SU-DHL-6 (cell line): ENCODE measurements at regions not wholly inside any gene's neighbourhood (a gene's known extent, or its start where the extent isn't known, plus 50 kb on each side); places are given as distances from the start of the nearest gene placed in this dataset.

Experiments used
- H2AFZ ChIP-seq: fragments of 200-600 bp; sonication (generic); 2 replicates; pipeline ENCODE4 v1.6.1; 2014; ENCODE audit warnings: low read depth, mild to moderate bottlenecking, moderate library complexity, mixed read lengths, antibody characterized with exemption, low read length; ENCODE audit not compliant: severe bottlenecking
- H3F3A ChIP-seq: fragments of 200-600 bp; shearing (Covaris generic); 2 replicates; pipeline ENCODE4 v1.6.0; 2016; ENCODE audit warnings: antibody characterized with exemption, mild to moderate bottlenecking; ENCODE audit not compliant: insufficient read depth
- H3K27ac ChIP-seq: fragments of 200-600 bp; sonication (generic); 2 replicates; pipeline ENCODE4 v1.5.1; 2016; ENCODE audit warnings: low read depth, mild to moderate bottlenecking, low read length, moderate library complexity, mixed read lengths
- H3K27me3 ChIP-seq: fragments of 200-600 bp; sonication (generic), shearing (Covaris generic); 2 replicates; pipeline ENCODE4 v1.6.0; 2014; ENCODE audit warnings: mild to moderate bottlenecking, low read length
- H3K36me3 ChIP-seq: fragments of 200-600 bp; sonication (generic); 2 replicates; pipeline ENCODE4 v1.6.1; 2014; ENCODE audit warnings: mild to moderate bottlenecking, low read length, mixed read lengths
- H3K4me2 ChIP-seq: fragments of 300-600, 200-600 bp; shearing (Covaris generic), sonication (generic); 2 replicates; pipeline ENCODE4 v1.6.0; 2014; ENCODE audit warnings: low read length, low read depth, mild to moderate bottlenecking; ENCODE audit not compliant: poor library complexity, severe bottlenecking
- H3K4me3 ChIP-seq: fragments of 200-600 bp; sonication (generic); 2 replicates; pipeline ENCODE4 v1.5.1; 2014; ENCODE audit warnings: antibody characterized with exemption, low read length, mild to moderate bottlenecking, mixed read lengths; ENCODE audit not compliant: insufficient read depth, poor library complexity, severe bottlenecking
- H3K79me2 ChIP-seq: fragments of 200-600 bp; sonication (generic); 2 replicates; pipeline ENCODE4 v1.6.1; 2014; ENCODE audit warnings: mild to moderate bottlenecking, low read length, moderate library complexity; ENCODE audit not compliant: insufficient read depth
- H3K9ac ChIP-seq: fragments of 200-600 bp; sonication (generic); 2 replicates; pipeline ENCODE4 v1.7.0; 2014; ENCODE audit warnings: mild to moderate bottlenecking, low read length
- H3K9me2 ChIP-seq: fragments of 200-600 bp; sonication (generic); replicated peaks from 2 replicates; pipeline ENCODE4 v1.6.1; 2014; ENCODE audit warnings: low read length; ENCODE audit not compliant: insufficient read depth
- H3K9me3 ChIP-seq: fragments of 200-600 bp; sonication (generic); 2 replicates; pipeline ENCODE4 v1.6.1; 2014; ENCODE audit warnings: low read length, mixed read lengths; ENCODE audit not compliant: insufficient read depth
- H4K20me1 ChIP-seq: fragments of 200-600 bp; sonication (generic); 2 replicates; pipeline ENCODE4 v1.6.1; 2014; ENCODE audit warnings: low read depth, mild to moderate bottlenecking, antibody characterized with exemption, low read length, moderate library complexity, mixed read lengths
- CTCF ChIP-seq: fragments of 200-600 bp; sonication (generic); IDR thresholded peaks from one replicate; pipeline ENCODE4 v1.5.1; 2017; ENCODE audit warnings: antibody characterized with exemption, mild to moderate bottlenecking, low read length, moderate library complexity; ENCODE audit not compliant: insufficient read depth, poor library complexity, severe bottlenecking
- EZH2phosphoT487 ChIP-seq: fragments of 200-600 bp; sonication (generic), shearing (Covaris generic); conservative IDR thresholded peaks from 2 replicates; pipeline ENCODE4 v1.6.1; 2018; ENCODE audit warnings: mild to moderate bottlenecking, antibody characterized with exemption, low read length, moderate library complexity, mixed read lengths

- Histone ChIP-seq H3K9ac (no peak overlapping the region), H3K4me2 (no peak overlapping the region), H4K20me1 (no peaks in the 10 kb centered on the region), H3K36me3 (no peaks in the 10 kb centered on the region), H3K27me3 (no peaks in the 10 kb centered on the region), H3K79me2 (no peaks in the 10 kb centered on the region), H3K4me3 (no peak overlapping the region), H2AFZ (no peak overlapping the region), H3F3A (no peaks in the 10 kb centered on the region), H3K9me3 (no peaks in the 10 kb centered on the region), H3K27ac (no peak overlapping the region), H3K9me2 (no peaks in the 10 kb centered on the region)
- TF ChIP-seq CTCF = no peak
- no peak for TF ChIP-seq EZH2phosphoT487
Observed at GRCh38 chr6:82738773-82739172, 326.9 kb downstream of the UBE3D start.

DNA sequence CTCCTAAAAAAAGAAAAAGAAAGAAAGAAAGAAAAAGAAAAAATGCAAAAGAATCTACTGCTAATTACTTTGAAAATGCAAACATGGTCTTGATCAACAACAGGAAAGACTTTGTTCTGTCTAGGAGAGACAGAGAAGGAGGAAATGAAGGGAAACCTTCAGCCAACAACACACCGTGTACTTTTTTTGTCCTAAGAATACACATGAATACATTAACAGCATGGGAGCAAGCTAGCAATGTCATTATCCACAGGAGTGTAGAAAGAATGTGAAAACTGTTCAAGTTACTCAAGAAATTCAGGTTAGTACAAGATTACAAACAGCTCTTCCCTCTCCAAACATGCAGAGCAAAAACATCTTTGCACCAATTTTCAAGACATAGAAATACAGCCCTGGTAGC is 326.3 kb downstream of the UBE3D start:
- Histone ChIP-seq H3F3A (no peaks in the 10 kb centered on the region), H3K27ac (no peak overlapping the region), H3K36me3 (no peaks in the 10 kb centered on the region), H3K4me3 (no peak overlapping the region), H3K9me3 (no peaks in the 10 kb centered on the region), H3K4me2 (no peak overlapping the region), H3K9ac (no peak overlapping the region), H4K20me1 (no peaks in the 10 kb centered on the region), H3K9me2 (no peaks in the 10 kb centered on the region), H3K79me2 (no peaks in the 10 kb centered on the region), H3K27me3 (no peaks in the 10 kb centered on the region), H2AFZ (no peak overlapping the region)
- TF ChIP-seq CTCF (no peak), EZH2phosphoT487 (no peak)

GRCh38 chr6:82740072-82740471 is 325.6 kb downstream of the UBE3D start:
- Histone ChIP-seq H3F3A (no peaks in the 10 kb centered on the region), H3K9ac (no peak overlapping the region), H3K9me2 (no peaks in the 10 kb centered on the region), H3K27ac (no peak overlapping the region), H3K79me2 (no peaks in the 10 kb centered on the region), H4K20me1 (no peaks in the 10 kb centered on the region), H3K27me3 (no peaks in the 10 kb centered on the region), H3K4me2 (no peak overlapping the region), H3K36me3 (no peaks in the 10 kb centered on the region), H2AFZ (no peak overlapping the region), H3K9me3 (no peaks in the 10 kb centered on the region), H3K4me3 (no peak overlapping the region)
- TF ChIP-seq CTCF (no peak), EZH2phosphoT487 (no peak)
